ENCODE measurements at regions not wholly inside any gene's neighbourhood (a gene's known extent, or its start where the extent isn't known, plus 50 kb on each side); places are given as distances from the start of the nearest gene placed in this dataset.
"Not testable (repeated sequence)": the region's sequence is repeated elsewhere in the genome, so short reads cannot be mapped to it uniquely, and the experiment has no call there.

DNA sequence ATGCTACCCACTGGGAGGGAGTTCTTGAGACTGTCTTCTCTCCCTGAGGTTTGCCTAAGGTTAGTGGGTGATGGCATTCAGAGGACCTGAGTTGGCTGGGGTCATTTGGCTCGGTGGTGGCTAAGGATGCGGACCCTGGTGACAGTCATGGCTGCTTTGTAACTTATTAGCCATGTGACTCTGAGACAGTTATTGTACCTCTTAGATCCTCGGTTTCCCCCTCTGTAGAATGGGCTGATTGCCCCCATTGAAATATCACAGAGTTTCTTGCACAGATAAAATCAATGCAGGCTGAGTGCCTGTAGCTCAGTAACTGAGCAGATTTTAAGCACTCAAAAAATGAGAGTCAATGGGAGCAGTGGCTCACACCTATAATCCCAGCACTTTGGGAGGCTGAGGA is 96.7 kb upstream of the MED13L start:
- WGBS = 93% methylated on average over 3 of the region's 3 CpGs
- Histone ChIP-seq H3K36me3 (ENCODE audit: control insufficient read depth in 4 of 4, insufficient read depth in 3 of 4, low read depth in 1 of 4, low read length in 3 of 4) (no peaks in the 10 kb centered on the region), H3K9ac (ENCODE audit: low read depth in 1 of 2, low read length in 2 of 2) (no peak overlapping the region), H3K27me3 (ENCODE audit: control insufficient read depth in 4 of 4, insufficient read depth in 4 of 4, low read length in 3 of 4) (no peaks in the 10 kb centered on the region), H3K4me1 (ENCODE audit: control insufficient read depth in 4 of 4, insufficient read depth in 4 of 4, low read length in 3 of 4) (peaks cover 0 to 11% (median 4%) of the 10 kb centered on the region in 4 donors), H3K4me3 (ENCODE audit: low read depth in 1 of 3, low read length in 3 of 3) (no peak overlapping the region), H3K27ac (ENCODE audit: low read depth in 1 of 2, low read length in 2 of 2) (no peak overlapping the region), H3K9me3 (ENCODE audit: control insufficient read depth in 4 of 4, low read length in 3 of 4) (no peaks in the 10 kb centered on the region)
- TF ChIP-seq FOXA1 (IDR thresholded peaks at IDR 0.05) (no peak), MAX (IDR thresholded peaks at IDR 0.05) (no peak), YY1 (IDR thresholded peaks at IDR 0.05) (no peak)
- no peak for DNase-seq (ENCODE audit: low spot score)

GRCh38 chr12:116375278-116375842 is 97.9 kb upstream of the MED13L start:
- TF ChIP-seq GABPA (IDR thresholded peaks at IDR 0.05 in 1 of 2, conservative IDR thresholded peaks at IDR 0.05 in 1 of 2) (no peak), RAD21 (IDR thresholded peaks at IDR 0.05) (no peak), TAF1 (conservative IDR thresholded peaks at IDR 0.05) (no peak)
- no peaks in the 10 kb centered on the region for H3K9me3 ChIP-seq (ENCODE audit: control insufficient read depth in 4 of 4, low read length in 3 of 4)
- H3K4me1 ChIP-seq (ENCODE audit: control insufficient read depth in 4 of 4, insufficient read depth in 4 of 4, low read length in 3 of 4) = peaks cover 0 to 11% (median 4%) of the 10 kb centered on the region in 4 donors
- H3K27me3 ChIP-seq (ENCODE audit: control insufficient read depth in 4 of 4, insufficient read depth in 4 of 4, low read length in 3 of 4) = no peaks in the 10 kb centered on the region
- no peak overlapping the region for H3K27ac ChIP-seq (ENCODE audit: low read depth in 1 of 2, low read length in 2 of 2)
- H3K4me3 ChIP-seq (ENCODE audit: low read depth in 1 of 3, low read length in 3 of 3) = no peak overlapping the region
- H3K9ac ChIP-seq (ENCODE audit: low read depth in 1 of 2, low read length in 2 of 2) = no peak overlapping the region
- DNase-seq (ENCODE audit: low spot score) = no peak
- no peaks in the 10 kb centered on the region for H3K36me3 ChIP-seq (ENCODE audit: control insufficient read depth in 4 of 4, insufficient read depth in 3 of 4, low read depth in 1 of 4, low read length in 3 of 4)
- WGBS = 97% methylated on average over 9 of the region's 9 CpGs

DNA sequence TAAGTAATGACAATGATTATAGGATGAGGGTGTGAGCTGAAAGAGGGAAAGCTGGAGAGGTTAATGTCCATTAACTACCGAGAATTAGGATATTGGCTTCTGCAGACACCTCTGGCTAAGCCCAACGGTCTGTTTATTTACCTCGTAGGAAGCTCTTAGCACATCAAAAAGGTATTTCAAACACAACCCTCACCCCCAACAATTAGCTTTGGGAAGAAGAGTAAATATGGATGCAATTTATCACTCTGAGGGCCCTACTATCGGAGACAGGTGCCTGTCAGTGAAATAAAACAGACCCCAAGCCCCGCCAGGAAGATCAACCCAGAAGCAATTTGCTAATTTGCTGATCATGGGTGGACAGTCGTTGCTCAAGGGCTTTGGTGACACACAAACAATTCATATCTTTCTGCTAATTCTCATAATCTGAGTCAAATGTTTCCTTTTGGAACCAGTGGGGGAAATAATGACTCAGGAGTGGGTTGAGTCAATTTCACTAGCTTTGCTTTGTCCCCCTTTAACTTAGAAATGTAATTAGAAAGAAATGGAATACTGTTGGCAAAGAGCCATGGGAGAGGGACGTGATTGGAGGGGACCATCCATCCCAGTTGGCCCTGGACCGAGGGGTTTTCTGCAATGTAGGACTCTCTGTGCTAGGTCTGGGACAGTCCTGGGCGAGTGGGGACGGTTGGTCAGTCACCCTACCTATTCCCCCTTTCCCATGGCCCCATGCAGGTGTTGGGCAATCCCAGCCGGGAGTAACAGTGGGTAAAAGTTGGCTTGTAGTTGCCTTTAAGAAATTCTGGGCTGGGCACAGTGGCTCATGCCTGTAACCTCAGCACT is 99.1 kb upstream of the MED13L start:
- DNase-seq (ENCODE audit: low spot score) = no peak
- Histone ChIP-seq H3K9me3 (ENCODE audit: control insufficient read depth in 4 of 4, low read length in 3 of 4) (no peaks in the 10 kb centered on the region), H3K9ac (ENCODE audit: low read depth in 1 of 2, low read length in 2 of 2) (no peak overlapping the region), H3K4me3 (ENCODE audit: low read depth in 1 of 3, low read length in 3 of 3) (no peak overlapping the region), H3K27ac (ENCODE audit: low read depth in 1 of 2, low read length in 2 of 2) (no peak overlapping the region), H3K4me1 (ENCODE audit: control insufficient read depth in 4 of 4, insufficient read depth in 4 of 4, low read length in 3 of 4) (peaks cover 0 to 11% (median 4%) of the 10 kb centered on the region in 4 donors), H3K27me3 (ENCODE audit: control insufficient read depth in 4 of 4, insufficient read depth in 4 of 4, low read length in 3 of 4) (no peaks in the 10 kb centered on the region), H3K36me3 (ENCODE audit: control insufficient read depth in 4 of 4, insufficient read depth in 3 of 4, low read depth in 1 of 4, low read length in 3 of 4) (no peaks in the 10 kb centered on the region)
- TF ChIP-seq HNF4G (IDR thresholded peaks at IDR 0.05) (no peak), FOXA2 (IDR thresholded peaks at IDR 0.05) (peak; percentile 18), RAD21 (IDR thresholded peaks at IDR 0.05) (peak in 1 of 2 donors; percentile 5)
- WGBS = 30% methylated on average over 11 of the region's 11 CpGs

- not testable (repeated sequence) for H3K36me3 ChIP-seq (ENCODE audit: control insufficient read depth in 4 of 4, insufficient read depth in 3 of 4, low read depth in 1 of 4, low read length in 3 of 4); H3K4me3 ChIP-seq (ENCODE audit: low read depth in 1 of 3, low read length in 3 of 3); H3K27ac ChIP-seq (ENCODE audit: low read depth in 1 of 2, low read length in 2 of 2); H3K27me3 ChIP-seq (ENCODE audit: control insufficient read depth in 4 of 4, insufficient read depth in 4 of 4, low read length in 3 of 4); H3K9me3 ChIP-seq (ENCODE audit: control insufficient read depth in 4 of 4, low read length in 3 of 4); DNase-seq (ENCODE audit: low spot score); H3K9ac ChIP-seq (ENCODE audit: low read depth in 1 of 2, low read length in 2 of 2)
- WGBS = 86% methylated on average over 6 of the region's 6 CpGs
- H3K4me1 ChIP-seq (ENCODE audit: control insufficient read depth in 4 of 4, insufficient read depth in 4 of 4, low read length in 3 of 4) = peaks cover 0 to 11% (median 4%) of the 10 kb centered on the region in 4 donors
Observed at GRCh38 chr12:116377194-116377571, 99.7 kb upstream of the MED13L start.
